Activated B cell treated with CpG ODN at 0.5 μM for 24 hours (primary cell): ENCODE measurements at regions not wholly inside any gene's neighbourhood (a gene's known extent, or its start where the extent isn't known, plus 50 kb on each side); places are given as distances from the start of the nearest gene placed in this dataset.

Source experiments
- ATAC-seq: fragments of 200-7000 bp; cut with Tn5 transposase; one replicate; pipeline ENCODE4 v1.10.0; 2021; ENCODE audit warnings: low read depth, mild to moderate bottlenecking, moderate library complexity
- CTCF ChIA-PET: fragments of 350-600 bp; sonication (Branson Sonifier 250); formaldehyde crosslinking; loops from one replicate; lab custom pipeline; 2021; ENCODE audit warnings: antibody characterized with exemption; lab: Charles Lee
- POLR2A ChIA-PET: fragments of 350-600 bp; sonication (Branson Sonifier 250); formaldehyde crosslinking; loops from one replicate; lab custom pipeline; 2021; ENCODE audit warnings: antibody characterized with exemption; lab: Charles Lee
- DNase-seq: peaks from one replicate; pipeline ENCODE4 v3.0.0; 2022
- H3K27ac Mint-ChIP-seq: one replicate; pipeline ENCODE4 v1.8.0; 2020; ENCODE audit warnings: mixed read lengths
- H3K27me3 Mint-ChIP-seq: one replicate; pipeline ENCODE4 v1.8.0; 2021; ENCODE audit warnings: mixed read lengths
- H3K36me3 Mint-ChIP-seq: one replicate; pipeline ENCODE4 v1.8.0; 2021; ENCODE audit warnings: low read depth, mixed read lengths
- H3K4me1 Mint-ChIP-seq: one replicate; pipeline ENCODE4 v1.8.0; 2021; ENCODE audit warnings: mixed read lengths
- H3K4me3 Mint-ChIP-seq: one replicate; pipeline ENCODE4 v1.8.0; 2020; ENCODE audit warnings: mild to moderate bottlenecking, mixed read lengths
- H3K9me3 Mint-ChIP-seq: one replicate; pipeline ENCODE4 v1.8.0; 2020; ENCODE audit warnings: mixed read lengths
- CTCF ChIP-seq: fragments of 200-600 bp; IDR thresholded peaks from one replicate; pipeline ENCODE4 v1.8.0; 2022; ENCODE audit warnings: antibody characterized with exemption, mild to moderate bottlenecking
- intact Hi-C: fragments of 100-400 bp; cut with micrococcal nuclease; formaldehyde crosslinking; loops from one replicate; pipeline ENCODE4 v1.15.1; 2024

- POLR2A ChIA-PET = no interaction called here
- intact Hi-C loops = no loop called here
- CTCF ChIA-PET = no interaction called here
- peaks cover 10% of the 10 kb centered on the region for H3K9me3 Mint-ChIP-seq
- no peaks in the 10 kb centered on the region for H3K4me1 Mint-ChIP-seq
- H3K4me3 Mint-ChIP-seq = no peak overlapping the region
- no peak overlapping the region for H3K27ac Mint-ChIP-seq
- no peaks in the 10 kb centered on the region for H3K36me3 Mint-ChIP-seq
- no peak for DNase-seq
- no peak for ATAC-seq
- no peak for TF ChIP-seq CTCF
- no peaks in the 10 kb centered on the region for H3K27me3 Mint-ChIP-seq
Observed at GRCh38 chr13:54196684-54197083, 1168.1 kb downstream of the OLFM4 start.

- H3K27me3 Mint-ChIP-seq = no peaks in the 10 kb centered on the region
- peaks cover 12% of the 10 kb centered on the region for H3K9me3 Mint-ChIP-seq
- H3K36me3 Mint-ChIP-seq = no peaks in the 10 kb centered on the region
- H3K4me3 Mint-ChIP-seq = no peak overlapping the region
- intact Hi-C loops = no loop called here
- ChIA-PET CTCF (no interaction called here), POLR2A (no interaction called here)
- no peak for TF ChIP-seq CTCF
- no peak for DNase-seq
- no peak for ATAC-seq
- no peak overlapping the region for H3K27ac Mint-ChIP-seq
- H3K4me1 Mint-ChIP-seq = no peaks in the 10 kb centered on the region
Observed at GRCh38 chr13:54198911-54199310, 1170.3 kb downstream of the OLFM4 start.

- intact Hi-C loops = no loop called here
- Mint-ChIP-seq H3K27me3 (no peaks in the 10 kb centered on the region), H3K27ac (no peak overlapping the region), H3K4me3 (no peak overlapping the region), H3K9me3 (peaks cover 10% of the 10 kb centered on the region), H3K4me1 (no peaks in the 10 kb centered on the region), H3K36me3 (no peaks in the 10 kb centered on the region)
- no peak for TF ChIP-seq CTCF
- CTCF ChIA-PET = no interaction called here
- ATAC-seq = no peak
- no peak for DNase-seq
- POLR2A ChIA-PET = no interaction called here
Observed at GRCh38 chr13:54206626-54207025, 1178.0 kb downstream of the OLFM4 start.

- Mint-ChIP-seq H3K27me3 (no peaks in the 10 kb centered on the region), H3K36me3 (no peaks in the 10 kb centered on the region), H3K27ac (no peak overlapping the region), H3K4me1 (no peaks in the 10 kb centered on the region), H3K9me3 (peaks cover 9% of the 10 kb centered on the region), H3K4me3 (no peak overlapping the region)
- ChIA-PET POLR2A (no interaction called here), CTCF (no interaction called here)
- ATAC-seq (no peak), DNase-seq (no peak)
- TF ChIP-seq CTCF = no peak
- intact Hi-C loops = no loop called here
Observed at GRCh38 chr13:54210397-54211049, 1181.9 kb downstream of the OLFM4 start.

- CTCF ChIA-PET = no interaction called here
Observed at GRCh38 chr13:54216221-54216620, 1187.6 kb downstream of the OLFM4 start.

More at GRCh38 chr13:54216221-54216620, 1187.6 kb downstream of the OLFM4 start:
- Mint-ChIP-seq H3K27me3 (no peaks in the 10 kb centered on the region), H3K9me3 (peaks cover 15% of the 10 kb centered on the region), H3K27ac (no peak overlapping the region), H3K4me3 (no peak overlapping the region), H3K36me3 (no peaks in the 10 kb centered on the region), H3K4me1 (no peaks in the 10 kb centered on the region)
- DNase-seq (no peak), ATAC-seq (no peak)
- intact Hi-C loops = no loop called here
- no peak for TF ChIP-seq CTCF
- POLR2A ChIA-PET = no interaction called here
